ENCODE measurements at regions not wholly inside any gene's neighbourhood (a gene's known extent, or its start where the extent isn't known, plus 50 kb on each side); places are given as distances from the start of the nearest gene placed in this dataset.

DNA sequence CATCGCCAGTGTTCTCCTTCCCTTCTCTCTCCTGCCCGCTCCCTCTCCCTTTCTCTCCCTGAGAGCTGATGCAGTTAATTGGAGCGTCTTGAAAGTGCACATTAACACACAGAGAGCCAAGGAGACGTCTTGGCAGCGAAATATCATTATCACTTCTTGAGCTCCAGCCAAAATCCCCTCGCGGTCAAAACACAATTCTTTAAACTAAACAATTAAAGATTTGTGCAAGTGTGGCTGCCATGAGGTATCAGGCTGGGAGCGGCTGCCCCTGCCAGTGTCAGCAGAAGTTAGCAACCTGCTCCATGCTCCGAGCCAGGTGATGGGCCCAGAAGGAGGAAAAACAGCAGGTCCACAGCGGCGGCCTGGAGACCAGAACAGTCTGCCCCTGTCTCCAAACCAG, 100.9 kb upstream of the FOXP4 start:
- ATAC-seq: no peak

DNA sequence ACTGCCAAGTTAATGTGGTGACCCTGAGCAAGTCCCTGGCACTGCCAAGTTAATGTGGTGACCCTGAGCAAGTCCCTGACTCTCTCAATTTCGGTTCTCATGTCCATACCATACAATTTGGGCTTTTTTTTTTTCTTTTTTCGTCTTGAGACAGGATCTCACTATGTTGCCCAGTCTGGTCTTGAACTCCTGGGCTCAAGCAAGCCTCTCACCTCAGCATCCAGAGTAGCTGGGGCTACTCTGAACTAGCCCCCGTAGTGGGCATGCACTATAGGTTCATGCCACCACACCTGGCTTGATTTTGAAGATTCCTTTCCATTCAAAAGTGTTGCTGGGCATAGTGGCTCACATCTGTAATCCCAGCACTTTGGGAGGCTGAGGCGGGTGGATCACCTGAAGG, 100.0 kb upstream of the FOXP4 start:
- Histone ChIP-seq H3K36me3 (ENCODE audit: control insufficient read depth, insufficient read depth, low read length) (no peaks in the 10 kb centered on the region), H3K4me1 (ENCODE audit: control insufficient read depth, insufficient read depth, low read length) (peaks cover 34% of the 10 kb centered on the region), H3K9me3 (ENCODE audit: control insufficient read depth, insufficient read depth, low read length) (no peaks in the 10 kb centered on the region), H3K27ac (ENCODE audit: low read length) (no peak overlapping the region), H3K4me3 (ENCODE audit: low read length) (no peak overlapping the region), H3K27me3 (ENCODE audit: control insufficient read depth, insufficient read depth, low read length) (peaks cover 28% of the 10 kb centered on the region)
- no peaks in the 10 kb centered on the region for H3K9me3 Mint-ChIP-seq
- intact Hi-C loops (cut with micrococcal nuclease): loop anchor here (10.0 kb wide), 1 partner anchor 111 kb away; the partner anchor contains the start of gene NCR2
- 80% methylated on average over 4 of the region's 4 CpGs for WGBS (ENCODE audit: insufficient coverage)
- DNase-seq (no peak), ATAC-seq (no peak)
- H3K27ac Mint-ChIP-seq: no peak overlapping the region
- peaks cover 48 to 53% of the 10 kb centered on the region in 2 donors for H3K27me3 Mint-ChIP-seq (ENCODE audit: low read depth in 2 of 2)
- H3K4me3 Mint-ChIP-seq: no peak overlapping the region
- TF ChIP-seq, protein P1, sequence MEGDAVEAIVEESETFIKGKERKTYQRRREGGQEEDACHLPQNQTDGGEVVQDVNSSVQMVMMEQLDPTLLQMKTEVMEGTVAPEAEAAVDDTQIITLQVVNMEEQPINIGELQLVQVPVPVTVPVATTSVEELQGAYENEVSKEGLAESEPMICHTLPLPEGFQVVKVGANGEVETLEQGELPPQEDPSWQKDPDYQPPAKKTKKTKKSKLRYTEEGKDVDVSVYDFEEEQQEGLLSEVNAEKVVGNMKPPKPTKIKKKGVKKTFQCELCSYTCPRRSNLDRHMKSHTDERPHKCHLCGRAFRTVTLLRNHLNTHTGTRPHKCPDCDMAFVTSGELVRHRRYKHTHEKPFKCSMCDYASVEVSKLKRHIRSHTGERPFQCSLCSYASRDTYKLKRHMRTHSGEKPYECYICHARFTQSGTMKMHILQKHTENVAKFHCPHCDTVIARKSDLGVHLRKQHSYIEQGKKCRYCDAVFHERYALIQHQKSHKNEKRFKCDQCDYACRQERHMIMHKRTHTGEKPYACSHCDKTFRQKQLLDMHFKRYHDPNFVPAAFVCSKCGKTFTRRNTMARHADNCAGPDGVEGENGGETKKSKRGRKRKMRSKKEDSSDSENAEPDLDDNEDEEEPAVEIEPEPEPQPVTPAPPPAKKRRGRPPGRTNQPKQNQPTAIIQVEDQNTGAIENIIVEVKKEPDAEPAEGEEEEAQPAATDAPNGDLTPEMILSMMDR (IDR thresholded peaks at IDR 0.05): no peak
- H3K36me3 Mint-ChIP-seq: no peaks in the 10 kb centered on the region
- H3K4me1 Mint-ChIP-seq: peaks cover 7 to 15% of the 10 kb centered on the region in 2 donors

More for the DNA sequence above, 100.9 kb upstream of the FOXP4 start:
- intact Hi-C loops (cut with micrococcal nuclease): loop anchor here (10.0 kb wide), 1 partner anchor 110 kb away; the partner anchor contains the start of gene NCR2
- no peak overlapping the region for H3K27ac Mint-ChIP-seq
- H3K36me3 Mint-ChIP-seq: no peaks in the 10 kb centered on the region
- no peak for DNase-seq
- H3K4me1 Mint-ChIP-seq: peaks cover 16 to 24% of the 10 kb centered on the region in 2 donors
- 93% methylated on average over 11 of the region's 11 CpGs for WGBS (ENCODE audit: insufficient coverage)
- H3K27me3 Mint-ChIP-seq (ENCODE audit: low read depth in 2 of 2): peaks cover 57 to 61% of the 10 kb centered on the region in 2 donors
- TF ChIP-seq, protein P1 (IDR thresholded peaks at IDR 0.05): no peak
- Histone ChIP-seq H3K36me3 (ENCODE audit: control insufficient read depth, insufficient read depth, low read length) (no peaks in the 10 kb centered on the region), H3K4me1 (ENCODE audit: control insufficient read depth, insufficient read depth, low read length) (peaks cover 43% of the 10 kb centered on the region), H3K9me3 (ENCODE audit: control insufficient read depth, insufficient read depth, low read length) (no peaks in the 10 kb centered on the region), H3K27me3 (ENCODE audit: control insufficient read depth, insufficient read depth, low read length) (peaks cover 28% of the 10 kb centered on the region), H3K4me3 (ENCODE audit: low read length) (no peak overlapping the region), H3K27ac (ENCODE audit: low read length) (no peak overlapping the region)
- no peaks in the 10 kb centered on the region for H3K9me3 Mint-ChIP-seq
- no peak overlapping the region for H3K4me3 Mint-ChIP-seq

DNA sequence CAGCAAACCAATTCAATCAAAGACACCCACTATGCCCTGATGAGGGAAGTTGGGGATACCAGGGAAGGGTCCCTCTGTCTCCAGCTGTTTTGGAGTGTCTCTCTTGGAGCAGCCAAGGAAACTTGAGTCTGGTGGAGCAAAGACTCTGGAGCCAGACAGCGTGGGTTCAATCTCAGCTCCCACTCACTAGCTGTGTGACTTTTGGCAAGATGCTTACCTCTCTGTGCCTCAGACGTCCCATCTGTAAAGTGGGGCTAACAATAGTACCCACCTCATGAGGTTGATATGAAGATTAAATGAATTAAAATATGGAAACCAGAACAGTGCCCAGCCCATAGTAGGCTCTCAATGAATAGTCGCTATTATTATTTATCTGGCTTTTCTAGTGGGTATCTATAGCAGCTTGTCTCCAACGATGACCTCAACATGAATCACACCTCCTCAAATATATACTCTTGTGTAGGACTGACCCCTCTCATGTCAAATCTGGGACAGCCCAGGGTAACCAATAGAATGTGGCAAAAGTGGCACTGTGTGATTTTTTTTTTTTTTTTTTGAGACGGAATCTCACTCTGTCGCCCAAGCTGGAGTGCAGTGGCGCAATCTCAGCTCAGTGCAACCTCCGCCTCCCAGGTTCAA, 99.2 kb upstream of the FOXP4 start:
- WGBS (ENCODE audit: insufficient coverage): 93% methylated on average over 8 of the region's 8 CpGs
- peaks cover 25% of the 10 kb centered on the region for H3K4me1 ChIP-seq (ENCODE audit: control insufficient read depth, insufficient read depth, low read length)
- H3K27me3 ChIP-seq (ENCODE audit: control insufficient read depth, insufficient read depth, low read length): peaks cover 21% of the 10 kb centered on the region
- H3K4me3 ChIP-seq (ENCODE audit: low read length): no peak overlapping the region
- intact Hi-C loops (cut with micrococcal nuclease): loop anchor here (10.0 kb wide), 1 partner anchor 112 kb away; the partner anchor contains the start of gene NCR2
- Mint-ChIP-seq H3K4me1 (peaks cover 0 to 7% of the 10 kb centered on the region in 2 donors), H3K27me3 (ENCODE audit: low read depth in 2 of 2) (peaks cover 42 to 48% of the 10 kb centered on the region in 2 donors), H3K27ac (no peak overlapping the region), H3K36me3 (no peaks in the 10 kb centered on the region), H3K9me3 (no peaks in the 10 kb centered on the region), H3K4me3 (no peak overlapping the region)
- no peaks in the 10 kb centered on the region for H3K36me3 ChIP-seq (ENCODE audit: control insufficient read depth, insufficient read depth, low read length)
- H3K27ac ChIP-seq (ENCODE audit: low read length): no peak overlapping the region
- no peaks in the 10 kb centered on the region for H3K9me3 ChIP-seq (ENCODE audit: control insufficient read depth, insufficient read depth, low read length)
- ATAC-seq (no peak), DNase-seq (no peak)
- TF ChIP-seq, protein P1 (IDR thresholded peaks at IDR 0.05): no peak

All from natural killer cell (primary cell).